ENCODE measurements at regions not wholly inside any gene's neighbourhood (a gene's known extent, or its start where the extent isn't known, plus 50 kb on each side); places are given as distances from the start of the nearest gene placed in this dataset.
"Not testable (repeated sequence)": the region's sequence is repeated elsewhere in the genome, so short reads cannot be mapped to it uniquely, and the experiment has no call there.

DNA sequence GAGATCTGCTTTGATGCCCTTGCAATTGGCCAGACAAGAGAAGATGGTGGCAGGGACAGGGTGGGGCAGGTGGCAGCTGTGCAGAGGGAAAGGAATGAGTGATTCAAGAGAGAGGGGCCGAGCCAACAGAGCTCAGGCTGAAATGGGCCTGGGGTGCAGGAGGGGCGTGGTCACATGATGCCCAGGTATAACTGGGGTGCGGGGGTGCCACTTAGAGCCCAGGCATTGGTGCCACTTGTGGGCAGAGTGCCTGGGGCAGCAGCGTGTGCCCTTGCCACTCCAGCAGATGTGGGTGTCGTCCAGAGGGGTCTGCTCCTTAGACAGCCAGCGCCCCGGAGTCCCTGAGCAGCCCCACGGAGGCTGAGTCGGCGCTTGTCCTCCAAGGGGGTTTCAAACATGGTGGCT, 88.7 kb downstream of the PLXNA1 start:
- no peak for DNase-seq (ENCODE audit: low read depth)

DNA sequence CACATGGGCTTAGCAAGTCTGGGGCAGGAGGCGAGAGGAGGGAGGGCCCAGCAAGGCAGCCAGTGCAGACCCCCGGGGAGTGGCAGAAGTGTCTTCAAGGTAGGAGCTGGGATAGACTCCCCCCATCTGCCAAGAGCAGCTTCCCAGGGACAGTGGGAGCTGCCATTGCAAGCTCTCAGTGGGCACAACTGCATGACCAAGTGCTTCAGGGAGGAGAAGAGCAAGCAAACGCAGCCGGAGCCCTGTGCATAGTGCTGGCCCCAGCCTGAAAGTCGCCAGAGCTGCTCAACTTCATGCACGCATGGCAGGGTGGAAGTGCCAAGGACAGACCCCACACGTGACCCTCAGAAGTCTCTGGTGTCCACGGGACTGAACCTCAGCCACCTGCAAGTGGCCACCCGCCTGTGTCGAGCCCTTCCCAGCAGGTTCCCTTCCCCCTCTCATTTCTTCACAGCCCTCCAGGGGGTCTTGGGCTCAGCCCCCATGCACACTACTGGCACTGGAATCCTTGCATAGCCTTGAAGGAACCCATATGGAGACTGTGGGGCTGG, 89.4 kb downstream of the PLXNA1 start:
- DNase-seq (ENCODE audit: low read depth), result no peak

DNA sequence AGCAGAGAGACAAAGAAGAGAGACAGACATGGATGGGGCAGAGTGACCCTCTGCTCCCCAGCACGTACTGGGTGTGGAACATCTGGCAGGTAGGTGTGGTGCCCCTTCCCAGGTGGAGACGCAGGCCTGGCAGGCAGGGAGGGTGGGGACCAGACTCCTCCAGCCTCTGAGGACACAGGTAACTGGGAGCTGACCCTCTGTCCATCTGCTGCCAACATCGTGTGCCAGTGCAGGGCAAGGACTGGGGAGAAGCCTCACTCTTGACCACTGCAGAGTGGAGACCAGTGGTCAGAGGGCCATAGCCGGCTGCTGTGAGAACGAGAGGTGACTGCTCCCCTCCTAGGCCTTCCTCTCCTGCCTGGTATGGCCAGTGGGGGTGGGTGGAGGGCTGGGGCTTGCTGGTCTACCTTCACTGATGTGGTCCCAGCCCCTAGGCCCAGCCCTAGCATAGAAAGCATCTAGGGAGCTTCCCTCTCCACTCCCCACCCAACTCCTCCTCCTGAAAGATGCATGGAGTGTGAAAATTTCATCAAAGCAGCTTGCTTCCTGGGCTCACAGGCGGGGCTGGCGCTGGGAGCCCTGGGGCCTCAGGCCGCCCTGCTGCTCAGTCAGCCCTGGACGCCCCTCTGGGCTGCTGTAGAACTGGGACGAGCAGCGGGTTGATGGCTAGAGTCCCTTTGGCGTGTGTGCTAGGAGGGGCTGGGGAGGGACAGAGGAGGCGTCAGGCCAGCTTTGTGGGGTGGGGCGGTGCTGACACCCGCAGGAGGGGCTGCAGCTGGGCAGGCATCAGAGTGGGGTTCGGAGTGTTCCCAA, 90.3 kb downstream of the PLXNA1 start:
- DNase-seq (ENCODE audit: low read depth), result no peak

DNA sequence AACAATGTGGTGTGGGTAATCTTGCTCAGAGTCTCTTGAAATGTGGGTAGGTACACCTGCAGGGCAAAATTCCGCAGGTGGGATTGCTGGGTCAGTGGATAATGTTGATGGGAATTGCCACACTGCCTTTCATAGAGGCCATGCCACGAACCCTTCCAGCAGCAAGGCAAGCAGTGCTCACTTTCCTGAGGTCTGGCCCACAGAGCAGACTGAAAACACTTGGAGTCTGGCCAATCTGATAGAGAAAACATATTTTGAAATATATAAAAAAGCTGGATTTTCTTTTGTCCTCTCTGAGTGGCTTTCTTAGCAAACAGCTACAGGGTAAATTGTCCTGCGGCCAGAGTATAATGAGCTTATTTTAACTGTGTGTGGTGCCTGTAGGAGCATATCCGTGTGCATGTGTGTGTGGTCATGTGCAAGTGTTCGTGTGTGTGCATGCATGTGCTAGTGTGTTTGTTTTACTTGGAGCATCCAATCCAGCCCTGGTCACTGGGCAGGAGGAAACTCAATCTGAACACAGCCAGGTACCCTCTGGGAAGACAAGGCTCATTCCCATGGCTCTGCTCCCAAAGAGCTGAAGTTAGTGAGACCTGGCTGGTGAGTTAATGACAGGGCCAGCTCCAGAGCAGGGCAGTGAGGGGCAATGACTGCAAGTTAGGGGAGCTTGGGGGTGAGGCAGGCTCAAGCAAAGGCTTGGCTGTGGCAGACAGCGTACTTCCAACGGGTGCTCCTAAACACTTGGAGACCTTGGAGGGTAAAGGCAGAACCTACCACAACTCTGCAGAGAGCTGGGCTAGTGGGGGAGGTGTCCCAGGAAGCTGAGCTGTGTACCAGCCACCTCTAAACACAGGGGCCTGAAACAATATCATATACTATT, 91.3 kb downstream of the PLXNA1 start:
- DNase-seq (ENCODE audit: low read depth), result no peak

DNA sequence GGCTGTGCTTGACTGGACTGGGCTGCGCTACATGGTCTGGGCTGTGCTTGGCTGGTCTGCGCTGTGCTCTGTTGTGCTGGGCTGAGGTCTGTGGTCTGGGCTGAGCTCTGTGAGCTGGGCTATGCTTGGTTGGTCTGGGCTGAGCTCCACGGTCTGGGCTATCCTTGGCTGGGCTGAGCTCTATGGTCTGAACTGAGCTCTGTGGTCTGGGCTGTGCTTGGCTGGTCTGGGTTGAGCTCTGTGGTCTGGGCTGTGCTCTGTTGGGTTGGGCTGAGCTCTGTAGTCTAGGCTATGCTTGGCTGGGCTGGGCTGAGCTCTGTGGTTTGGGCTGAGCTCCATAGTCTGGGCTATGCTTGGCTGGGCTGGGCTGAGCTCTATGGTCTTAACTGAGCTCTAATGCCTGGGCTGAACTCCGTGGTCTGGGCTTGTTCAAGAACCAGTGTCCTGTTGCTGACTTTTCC, 92.0 kb downstream of the PLXNA1 start:
- no peak for DNase-seq (ENCODE audit: low read depth)

DNA sequence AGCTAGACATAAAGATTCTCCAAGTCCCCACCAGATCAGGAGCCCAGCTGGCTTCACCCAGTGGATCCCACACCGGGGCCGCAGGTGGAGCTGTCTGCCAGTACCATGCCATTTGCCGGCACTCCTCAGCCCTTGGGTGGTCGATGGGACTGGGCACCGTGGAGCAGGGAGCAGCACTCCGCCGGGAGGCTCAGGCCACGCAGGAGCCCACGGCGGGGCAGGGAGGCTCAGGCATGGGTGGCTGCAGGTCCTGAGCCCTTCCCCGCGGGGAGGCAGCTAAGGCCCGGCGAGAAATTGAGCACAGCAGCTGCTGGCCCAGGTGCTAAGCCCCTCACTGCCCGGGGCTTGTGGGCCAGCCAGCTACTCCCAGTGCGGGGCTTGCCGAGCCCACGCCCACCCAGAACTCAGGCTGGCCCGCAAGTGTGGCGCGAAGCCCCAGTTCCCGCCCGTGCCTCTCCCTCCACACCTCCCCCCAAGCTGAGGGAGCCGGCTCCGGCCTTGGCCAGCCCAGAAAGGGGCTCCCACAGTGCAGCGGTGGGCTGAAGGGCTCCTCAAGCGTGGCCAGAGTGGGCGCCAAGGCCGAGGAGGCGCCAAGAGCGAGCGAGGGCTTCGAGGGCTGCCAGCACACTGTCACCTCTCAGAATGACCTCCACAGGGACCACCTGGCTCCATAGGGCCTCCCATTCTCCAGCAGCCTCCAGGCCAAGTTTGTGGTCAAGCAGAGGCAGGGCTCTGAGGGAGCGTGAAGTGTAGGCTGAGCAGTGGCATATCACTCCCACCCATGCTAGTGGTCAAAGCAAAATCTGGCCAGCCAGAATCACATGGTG, 93.5 kb downstream of the PLXNA1 start:
- DNase-seq (ENCODE audit: low read depth), result not testable (repeated sequence)

DNA sequence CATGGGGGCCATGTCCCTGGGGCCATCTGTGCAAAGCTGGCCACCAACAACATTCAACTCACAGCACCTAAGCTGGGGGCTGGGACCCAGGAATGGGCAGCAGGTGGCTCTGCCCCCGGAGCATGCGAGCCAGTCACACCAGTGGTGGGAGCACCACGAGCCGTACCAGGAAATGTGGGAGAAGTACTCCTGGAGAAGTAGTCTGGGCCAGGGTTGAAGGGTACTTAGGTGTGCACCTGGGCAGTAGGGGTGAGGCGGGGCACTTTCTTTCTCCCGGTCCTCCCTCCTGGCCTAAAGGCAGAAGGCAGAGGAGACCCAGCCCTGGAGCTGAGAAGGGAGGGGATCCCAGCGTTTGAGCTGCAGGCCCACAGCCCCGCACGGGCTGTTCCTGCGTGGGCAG, 94.2 kb downstream of the PLXNA1 start:
- DNase-seq (ENCODE audit: low read depth), result no peak

DNA sequence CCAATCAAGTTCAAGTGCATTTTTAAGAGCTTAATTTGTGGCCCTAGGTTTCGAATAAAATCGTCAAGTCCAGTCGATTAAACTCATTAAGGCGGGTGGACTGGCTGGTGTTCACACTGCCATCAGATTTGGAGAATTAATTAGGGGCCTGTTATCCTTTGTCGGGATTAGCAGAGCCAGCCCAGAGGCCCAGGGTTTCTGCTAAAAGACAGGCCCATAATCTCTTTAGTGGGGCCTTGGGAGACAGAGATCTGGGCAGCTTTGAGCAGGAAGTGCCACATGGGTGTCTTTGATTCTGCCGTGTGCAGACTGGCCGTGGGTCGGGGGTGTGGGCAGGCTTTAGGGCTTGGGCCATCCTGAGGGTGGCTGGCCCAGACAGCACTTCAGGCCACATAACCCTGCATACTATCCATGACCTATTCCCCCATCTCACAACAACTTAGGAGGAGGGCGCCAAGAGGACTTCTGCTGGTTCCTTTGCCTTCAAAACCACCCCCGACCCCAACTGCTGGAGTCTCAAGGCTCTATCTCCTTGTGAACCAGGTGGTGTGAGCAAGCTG, 94.7 kb downstream of the PLXNA1 start:
- no peak for DNase-seq (ENCODE audit: low read depth)

DNA sequence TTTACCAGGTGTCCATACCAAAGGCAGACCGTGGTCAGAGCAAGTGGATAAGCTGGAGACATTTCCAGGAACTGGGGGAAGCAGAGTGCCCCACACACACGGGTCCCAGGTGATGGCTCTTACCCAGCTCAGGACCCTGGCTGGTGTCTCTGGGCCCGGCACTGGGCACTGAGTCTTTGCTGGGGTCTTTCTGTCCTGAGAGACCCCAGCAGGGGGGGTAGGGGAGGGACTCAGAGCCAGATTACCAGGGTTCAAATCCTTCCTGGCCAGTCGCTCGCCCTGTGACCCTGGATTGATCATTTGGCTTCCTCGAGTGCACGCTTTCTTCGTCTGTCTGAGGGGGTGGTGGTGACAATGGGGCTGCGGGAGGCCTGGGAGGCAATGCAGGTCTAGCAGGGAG, 95.7 kb downstream of the PLXNA1 start:
- DNase-seq (ENCODE audit: low read depth), result no peak

DNA sequence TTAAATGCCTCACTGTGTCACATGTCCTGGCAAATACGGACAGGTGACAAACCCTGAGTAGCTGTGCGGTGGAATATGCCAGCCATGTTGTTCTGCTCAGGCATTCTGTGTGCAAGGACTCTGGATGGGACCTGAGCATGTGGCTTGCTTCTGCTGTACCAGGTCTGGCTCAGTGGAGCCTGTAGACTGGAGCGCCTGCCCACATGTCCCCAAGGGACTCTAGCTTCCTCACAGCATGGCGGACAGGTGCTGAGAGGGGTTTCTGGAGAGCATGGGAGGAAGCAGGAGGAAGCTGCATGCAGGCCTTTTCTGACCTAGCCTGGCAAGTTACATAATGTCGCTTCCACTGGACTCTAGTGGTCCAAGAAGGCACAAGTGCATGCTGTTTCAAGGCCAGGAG, 96.3 kb downstream of the PLXNA1 start:
- no peak for DNase-seq (ENCODE audit: low read depth)

DNA sequence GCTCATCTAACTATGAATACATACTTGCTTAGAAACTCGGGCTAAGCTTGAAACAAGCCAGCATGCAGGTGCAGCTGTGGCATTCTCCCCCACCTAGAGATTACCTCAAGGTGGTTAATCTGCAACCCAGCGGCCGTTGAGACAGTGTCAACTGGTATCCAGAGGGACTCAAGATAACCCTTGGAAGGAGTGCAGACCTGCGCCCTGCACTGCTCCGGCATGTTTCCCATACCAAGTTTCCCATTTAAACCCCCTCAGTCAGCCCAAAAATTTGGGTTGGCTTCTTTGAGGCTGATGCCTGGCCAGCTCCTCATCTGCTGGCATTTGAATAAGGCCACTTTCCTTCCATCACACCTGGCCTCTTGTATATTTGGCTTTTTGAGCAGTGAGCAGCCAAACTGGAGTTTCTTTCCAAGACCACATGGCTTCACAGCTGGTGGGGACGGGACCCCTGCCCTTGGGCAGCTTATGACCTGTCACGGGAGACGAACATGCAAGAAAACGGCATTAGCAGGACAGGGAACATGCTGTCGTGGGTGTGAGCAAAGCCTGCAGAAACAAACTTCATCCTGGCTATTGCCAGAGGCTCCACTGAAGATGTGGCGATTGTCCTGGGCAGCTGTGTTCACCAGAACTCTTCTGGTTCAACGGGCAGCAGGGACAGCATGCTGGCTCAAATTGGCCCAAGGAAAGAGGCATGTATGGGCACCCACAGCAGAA, 98.2 kb downstream of the PLXNA1 start:
- no peak for DNase-seq (ENCODE audit: low read depth)

DNA sequence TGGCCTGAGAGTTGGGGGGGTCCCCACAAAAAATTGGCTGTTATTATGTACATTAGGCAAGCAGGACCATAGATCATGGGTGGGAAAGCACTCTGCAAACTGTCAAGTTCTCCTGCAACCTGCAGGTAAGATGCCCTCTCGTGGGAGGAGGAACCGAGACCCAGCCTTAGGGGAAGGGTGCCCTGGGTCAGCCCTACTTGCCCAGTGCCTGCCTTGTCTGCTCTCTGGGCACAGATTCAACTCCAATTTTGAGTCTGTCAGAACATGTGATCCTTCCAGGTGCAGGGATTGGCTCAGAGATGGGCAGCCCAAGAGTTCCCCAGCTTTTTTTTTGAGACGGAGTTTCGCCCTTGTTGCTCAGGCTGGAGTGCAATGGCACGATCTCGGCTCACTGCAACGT, 99.2 kb downstream of the PLXNA1 start:
- DNase-seq (ENCODE audit: low read depth), result no peak

DNA sequence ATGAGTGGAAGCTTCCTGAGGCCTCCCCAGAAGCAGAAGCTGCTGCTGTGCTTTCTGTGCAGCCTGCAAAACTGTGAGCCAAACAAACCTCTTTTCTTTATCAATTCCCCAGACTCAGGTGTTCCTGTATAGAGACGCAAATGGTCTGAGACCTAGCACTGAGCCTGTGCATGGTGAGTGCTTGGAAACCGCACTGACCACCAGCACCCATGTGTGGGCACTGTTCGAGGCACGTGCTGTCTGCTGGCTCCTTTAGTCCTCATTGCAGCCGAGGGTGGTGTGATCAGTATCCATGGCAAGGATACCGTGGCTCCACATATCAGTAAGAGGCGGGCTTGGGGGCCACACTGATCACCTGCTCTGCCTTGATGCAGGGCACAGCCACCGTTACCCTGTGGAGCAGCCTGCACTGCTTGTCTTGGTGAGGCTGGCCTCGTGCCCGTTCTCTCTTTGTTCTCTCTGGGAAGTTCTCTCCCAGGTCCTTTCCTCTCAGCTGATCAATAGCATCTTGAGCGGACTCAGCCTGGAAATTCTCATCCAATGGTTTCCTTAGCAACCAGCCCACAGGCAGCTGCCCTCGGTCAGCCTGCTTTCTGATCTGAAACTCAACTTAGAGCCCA, 101.0 kb downstream of the PLXNA1 start:
- DNase-seq (ENCODE audit: low read depth), result no peak

DNA sequence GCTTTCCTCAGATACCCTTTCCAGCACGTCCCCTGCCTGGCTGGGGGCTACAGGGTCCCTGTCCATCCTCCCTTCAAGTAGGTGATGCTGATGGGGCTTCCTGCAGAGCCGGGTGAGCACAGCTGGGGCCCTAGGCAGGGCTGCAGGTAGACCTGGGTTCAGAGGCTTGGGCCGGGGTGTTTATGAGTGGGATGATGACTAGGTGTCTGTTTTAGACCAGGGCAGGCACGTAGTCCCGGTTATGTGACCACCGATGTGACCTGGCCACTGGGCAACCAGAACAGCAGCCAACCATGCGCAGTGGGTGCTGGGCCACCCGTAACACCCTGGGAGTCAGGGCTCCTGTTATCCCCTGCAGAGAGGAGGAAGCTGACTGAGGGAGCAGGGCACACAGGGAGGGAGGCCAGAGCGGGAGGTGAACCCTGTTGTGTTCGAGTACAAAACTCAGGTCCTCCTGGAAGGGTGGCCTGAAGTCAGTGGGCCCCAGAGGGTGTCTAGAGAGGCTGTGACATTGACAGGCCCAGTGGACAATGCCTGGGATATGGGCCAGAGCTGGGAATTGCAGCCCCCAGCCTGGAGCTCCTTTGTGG, 101.6 kb downstream of the PLXNA1 start:
- DNase-seq (ENCODE audit: low read depth), result no peak

DNA sequence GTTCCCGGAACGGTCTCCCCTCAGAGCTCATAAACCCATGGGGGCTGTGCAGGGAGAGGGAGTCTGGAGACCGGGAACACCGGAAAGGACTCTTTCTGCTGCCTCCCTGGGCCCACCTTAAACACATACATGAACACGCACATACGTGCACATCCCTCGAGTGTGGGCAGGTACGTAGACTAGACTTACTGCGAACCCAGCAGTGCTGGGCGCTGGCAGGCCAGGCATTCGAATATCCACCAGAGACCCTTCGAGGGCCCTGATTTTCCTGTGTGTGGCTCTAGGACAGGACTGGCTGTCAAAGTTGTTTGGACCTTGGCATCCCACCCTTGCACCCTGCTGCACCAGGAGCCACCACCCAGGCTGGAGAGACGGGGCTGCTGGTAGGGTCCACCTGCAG, 102.7 kb downstream of the PLXNA1 start:
- no peak for DNase-seq (ENCODE audit: low read depth)

DNA sequence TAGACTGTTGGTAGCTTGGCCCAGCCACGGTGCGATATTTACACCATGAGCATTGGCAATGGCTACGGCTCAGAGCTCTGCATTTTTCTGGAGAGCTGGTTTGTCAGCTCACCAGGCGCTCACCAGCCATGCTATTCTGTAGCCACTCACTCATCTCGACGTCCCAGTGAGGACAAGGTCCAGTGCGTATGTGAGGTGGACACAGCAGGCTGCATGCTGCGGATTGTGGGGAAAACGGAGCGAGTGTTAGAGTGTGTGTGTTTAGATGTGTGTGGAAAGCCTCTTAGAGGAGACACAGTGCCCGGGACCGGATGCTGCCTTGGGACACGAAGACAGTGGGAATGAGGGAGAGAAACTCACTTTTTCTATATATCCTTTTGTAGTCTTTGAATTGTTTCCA, 103.7 kb downstream of the PLXNA1 start:
- not testable (repeated sequence) for DNase-seq (ENCODE audit: low read depth)

DNA sequence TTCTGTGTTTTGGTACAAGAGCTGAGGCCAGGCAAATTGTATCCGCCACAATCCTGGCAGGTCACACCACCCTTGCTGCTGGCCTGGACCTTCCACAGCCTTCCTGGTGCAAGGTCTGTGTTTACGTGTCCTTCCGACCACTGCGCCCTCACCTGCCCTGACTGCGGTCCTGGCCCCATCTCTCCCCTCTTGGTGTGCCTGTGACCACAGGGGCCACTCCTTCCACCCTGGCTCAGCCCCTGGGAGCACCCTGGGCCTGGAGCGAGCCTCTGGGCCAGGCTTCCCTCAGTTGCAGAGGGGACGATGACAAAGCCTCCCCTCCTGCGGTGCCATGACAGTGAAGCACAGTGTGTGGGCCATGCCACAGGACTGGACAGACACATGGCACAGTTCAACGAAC, 104.5 kb downstream of the PLXNA1 start:
- DNase-seq (ENCODE audit: low read depth), result no peak

DNA sequence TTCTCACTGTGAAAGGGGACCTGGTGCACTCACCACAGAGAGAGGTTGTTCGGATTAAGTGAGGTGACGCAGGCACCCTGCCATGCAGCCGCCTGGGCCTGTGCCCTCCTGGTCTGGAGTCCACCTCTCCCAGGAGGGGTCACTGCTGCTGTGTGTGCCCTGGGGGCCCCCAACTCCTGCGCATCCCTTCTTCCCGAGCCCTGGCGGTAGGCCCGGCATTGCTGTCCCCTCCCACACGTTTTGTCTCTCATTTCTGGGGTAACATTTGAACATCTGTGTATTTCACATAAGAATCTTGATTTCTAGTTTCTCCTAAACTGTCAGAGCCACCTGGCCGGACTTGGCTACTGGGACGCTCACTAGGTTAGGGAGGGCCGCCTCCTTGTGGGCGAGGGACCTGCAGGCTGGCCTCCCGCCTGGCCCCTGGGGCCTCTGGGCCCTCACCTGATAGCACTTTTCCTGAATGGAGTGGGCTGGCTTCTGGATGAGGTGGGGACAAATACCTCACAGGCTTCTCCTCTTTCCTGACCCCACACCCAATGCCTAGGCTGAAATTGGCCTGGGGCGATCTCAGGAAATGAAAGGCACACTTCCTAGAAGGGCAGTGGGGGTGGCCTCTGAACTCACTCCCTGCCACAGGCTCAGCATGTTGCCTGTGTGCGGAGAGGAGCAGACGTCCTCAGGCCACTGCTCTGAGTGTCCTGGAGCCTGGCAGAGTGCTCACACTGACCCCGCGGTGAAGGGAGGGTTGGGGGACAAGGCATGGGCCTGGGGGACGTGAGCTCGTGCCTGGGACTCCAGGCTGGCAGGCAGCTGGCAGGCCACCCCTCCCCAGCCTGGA, 104.2 kb upstream of the PRR23E start:
- DNase-seq (ENCODE audit: low read depth), result no peak

DNA sequence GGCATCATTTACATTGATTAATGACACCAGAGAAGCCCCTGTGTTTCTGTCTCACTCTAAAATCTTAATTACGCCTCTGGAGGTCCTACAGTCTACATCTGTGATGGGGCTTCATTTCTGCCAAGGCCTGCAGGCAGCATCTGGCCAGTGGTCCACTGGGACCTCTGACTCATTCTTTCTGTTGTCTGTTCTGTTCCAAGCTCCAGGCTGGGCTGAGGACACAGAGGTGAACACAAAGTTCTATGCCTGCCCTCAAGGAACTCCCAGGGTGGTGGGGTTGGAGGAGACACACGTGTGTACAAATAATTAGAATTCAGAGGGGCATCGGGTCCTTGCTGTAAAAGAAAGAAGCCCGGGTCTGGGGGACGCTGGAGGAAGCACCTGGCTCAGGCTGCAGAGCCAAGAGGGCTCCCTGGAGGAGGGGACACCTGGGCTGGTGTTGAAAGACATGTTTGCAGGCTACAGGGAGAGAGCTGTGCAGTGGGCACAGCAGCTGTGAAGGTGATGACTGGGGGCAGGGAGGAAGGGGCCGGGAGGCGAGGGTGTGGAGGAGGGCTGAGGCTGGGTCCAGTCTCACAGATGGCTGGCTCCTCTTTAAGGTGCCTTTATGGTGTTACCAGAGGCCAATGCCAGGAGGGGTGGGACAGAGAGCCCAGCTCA, 103.3 kb upstream of the PRR23E start:
- no peak for DNase-seq (ENCODE audit: low read depth)

Data from non-pigmented ciliary epithelial cell (primary cell).